Transverse colon (tissue), 4 donors: ENCODE measurements at regions not wholly inside any gene's neighbourhood (a gene's known extent, or its start where the extent isn't known, plus 50 kb on each side); places are given as distances from the start of the nearest gene placed in this dataset.

Experiments
- DNase-seq: peaks from one replicate; pipeline ENCODE4 v3.0.0-alpha.2; 2019
- H3K27ac ChIP-seq, 4 donors: fragments of 200-600 bp; sonication (generic); 2 replicates each; pipeline ENCODE4 v1.5.1; 2016 to 2018; ENCODE audit warnings: inconsistent platforms in 4 of 4
- H3K27me3 ChIP-seq: fragments of 200-600 bp; sonication (generic); 2 replicates; pipeline ENCODE4 v1.5.1; 2017; ENCODE audit warnings: inconsistent platforms
- H3K36me3 ChIP-seq, 4 donors: fragments of 200-600 bp; sonication (generic); 2 replicates each; pipeline ENCODE4 v1.5.1; 2017 to 2019; ENCODE audit warnings: inconsistent platforms in 4 of 4
- H3K4me1 ChIP-seq, 4 donors: fragments of 200-600 bp; sonication (generic); 2 replicates each; pipeline ENCODE4 v1.5.1; 2017 to 2020; ENCODE audit warnings: inconsistent platforms in 4 of 4
- H3K4me3 ChIP-seq, 4 donors: fragments of 200-600 bp; sonication (generic); 1 replicate in 1 of 4; 2 replicates in 3 of 4; pipeline versions ENCODE4 v1.5.1 to v1.6.1; 2017 to 2019; ENCODE audit warnings: inconsistent platforms in 4 of 4
- H3K9me3 ChIP-seq, 2 donors: fragments of 200-600 bp; sonication (generic); 2 replicates each; pipeline ENCODE4 v1.5.1; 2017 to 2019; ENCODE audit warnings: inconsistent platforms in 2 of 2
- CTCF ChIP-seq, 5 experiments: fragments of 200-600 bp in 3 of 5; fragments of 450-650 bp in 2 of 5; sonication (generic) in 3 of 5; IDR thresholded peaks; 1 replicate in 2 of 5; 2 replicates in 3 of 5; pipeline ENCODE4 v1.5.1; 2016 to 2017; ENCODE audit warnings: antibody characterized with exemption in 5 of 5, inconsistent platforms in 3 of 5, mild to moderate bottlenecking in 2 of 5, moderate library complexity in 1 of 5
- EP300 ChIP-seq: sonication (generic); formaldehyde crosslinking; IDR thresholded peaks from one replicate; pipeline ENCODE4 v1.6.1; 2017; ENCODE audit warnings: antibody characterized with exemption, low read depth
- POLR2A ChIP-seq: fragments of 450-650 bp; IDR thresholded peaks from one replicate; pipeline ENCODE4 v1.6.1; 2016; ENCODE audit warnings: antibody characterized with exemption, mild to moderate bottlenecking, moderate library complexity
- POLR2AphosphoS5 ChIP-seq, 3 donors: sonication (generic); formaldehyde crosslinking; IDR thresholded peaks; one replicate each; pipeline ENCODE4 v1.6.1; 2016; ENCODE audit warnings: antibody characterized with exemption in 3 of 3
- WGBS, 2 donors: methylation state at CpG; one replicate each; pipeline ENCODE4 v1.1.5; 2018; ENCODE audit warnings: low coverage in 1 of 2; 5-methylcytosine and 5-hydroxymethylcytosine counted together
- in situ Hi-C, 4 donors: fragments of 200-750 bp; cut with MboI; loops; one replicate each; pipeline versions ENCODE4 v1.15.0 to v1.15.1; 2017; ENCODE audit warnings: low sequenced_read_pairs in 3 of 4, low pct_ligation_motif_present in 1 of 4, low pct_unique_long_range_greater_than_20kb in 1 of 4
- intact Hi-C: fragments of 100-400 bp; cut with DNase I; formaldehyde crosslinking; loops from one replicate; pipeline ENCODE4 v1.15.1; 2023; ENCODE audit warnings: low total_unique reads

- Histone ChIP-seq H3K27ac (no peak overlapping the region), H3K9me3 (peaks cover 6 to 9% of the 10 kb centered on the region in 2 donors), H3K27me3 (no peaks in the 10 kb centered on the region), H3K36me3 (no peaks in the 10 kb centered on the region), H3K4me1 (peaks cover 0 to 4% (median 2%) of the 10 kb centered on the region in 4 donors), H3K4me3 (no peak overlapping the region)
- no peak for TF ChIP-seq POLR2A
- TF ChIP-seq EP300: no peak
- no peak for TF ChIP-seq POLR2AphosphoS5 (IDR thresholded peaks at IDR 0.05)
- no peak for TF ChIP-seq CTCF (IDR thresholded peaks at IDR 0.05)
- DNase-seq: no peak
- intact Hi-C loops (no loop called here), in situ Hi-C loops (no loop called here)
Measured at GRCh38 chr1:239228451-239228850, 157.9 kb upstream of the CHRM3 start.

- no peak overlapping the region for H3K4me3 ChIP-seq
- H3K27me3 ChIP-seq: no peaks in the 10 kb centered on the region
- in situ Hi-C loops: no loop called here
- H3K36me3 ChIP-seq: no peaks in the 10 kb centered on the region
- intact Hi-C loops: no loop called here
- TF ChIP-seq POLR2A: no peak
- TF ChIP-seq EP300: no peak
- no peak for TF ChIP-seq CTCF (IDR thresholded peaks at IDR 0.05)
- no peak for TF ChIP-seq POLR2AphosphoS5 (IDR thresholded peaks at IDR 0.05)
- no peak overlapping the region for H3K27ac ChIP-seq
- H3K4me1 ChIP-seq: peaks cover 0 to 4% (median 0%) of the 10 kb centered on the region in 4 donors
- 72 to 90% methylated on average over 2 of the region's 2 CpGs for WGBS, 2 donors
- no peak for DNase-seq
- peaks cover 14 to 18% of the 10 kb centered on the region in 2 donors for H3K9me3 ChIP-seq
Measured at GRCh38 chr1:239225396-239225795, 161.0 kb upstream of the CHRM3 start.

- H3K9me3 ChIP-seq: peaks cover 14 to 18% of the 10 kb centered on the region in 2 donors
- H3K27me3 ChIP-seq: no peaks in the 10 kb centered on the region
- no peak for TF ChIP-seq EP300
- TF ChIP-seq CTCF (IDR thresholded peaks at IDR 0.05): no peak
- no peak for TF ChIP-seq POLR2AphosphoS5 (IDR thresholded peaks at IDR 0.05)
- no peak for TF ChIP-seq POLR2A
- intact Hi-C loops (no loop called here), in situ Hi-C loops (no loop called here)
- peaks cover 0 to 4% (median 0%) of the 10 kb centered on the region in 4 donors for H3K4me1 ChIP-seq
- no peaks in the 10 kb centered on the region for H3K36me3 ChIP-seq
- no peak overlapping the region for H3K4me3 ChIP-seq
- 86 to 94% methylated on average over 2 of the region's 2 CpGs for WGBS, 2 donors
- no peak overlapping the region for H3K27ac ChIP-seq
- DNase-seq: no peak
Measured at GRCh38 chr1:239224100-239224499, 162.3 kb upstream of the CHRM3 start.

GRCh38 chr1:239222999-239223398 lies 163.4 kb upstream of the CHRM3 start:
- H3K4me3 ChIP-seq: no peak overlapping the region
- H3K4me1 ChIP-seq: no peaks in the 10 kb centered on the region
- no peaks in the 10 kb centered on the region for H3K36me3 ChIP-seq
- H3K27ac ChIP-seq: peak overlapping the region in 1 of 4 donors; percentile 19
- DNase-seq: no peak
- in situ Hi-C loops: no loop called here
- peaks cover 14 to 18% of the 10 kb centered on the region in 2 donors for H3K9me3 ChIP-seq
- intact Hi-C loops: no loop called here
- TF ChIP-seq POLR2A (no peak), CTCF (IDR thresholded peaks at IDR 0.05) (no peak), POLR2AphosphoS5 (IDR thresholded peaks at IDR 0.05) (peak in 2 of 3 donors; percentile 50 to 71), EP300 (no peak)
- WGBS, 2 donors: 64 to 83% methylated on average over 1 of the region's 1 CpG
- no peaks in the 10 kb centered on the region for H3K27me3 ChIP-seq
